Activated naive CD4-positive, alpha-beta T cell treated with anti-CD3 and anti-CD28 coated beads, Interleukin-2, amount 10 ng/mL, durations not matched to agents 7 days and 5 days (primary cell): ENCODE measurements at regions not wholly inside any gene's neighbourhood (a gene's known extent, or its start where the extent isn't known, plus 50 kb on each side); places are given as distances from the start of the nearest gene placed in this dataset.
"Not testable (repeated sequence)": the region's sequence is repeated elsewhere in the genome, so short reads cannot be mapped to it uniquely, and the experiment has no call there.

Source experiments
- CTCF ChIA-PET: fragments of 350-600 bp; sonication (Branson Sonifier 250); formaldehyde crosslinking; loops from one replicate; lab custom pipeline; 2021; ENCODE audit warnings: antibody characterized with exemption; lab: Charles Lee
- DNase-seq: peaks from one replicate; pipeline ENCODE4 v3.0.0-alpha.2; 2020
- H3K27ac Mint-ChIP-seq: one replicate; pipeline ENCODE4 v1.8.0; 2021; ENCODE audit warnings: mild to moderate bottlenecking, moderate library complexity, mixed read lengths
- H3K27me3 Mint-ChIP-seq: one replicate; pipeline ENCODE4 v1.8.0; 2021; ENCODE audit warnings: mild to moderate bottlenecking, mixed read lengths
- H3K36me3 Mint-ChIP-seq: one replicate; pipeline ENCODE4 v1.8.0; 2021; ENCODE audit warnings: mixed read lengths
- H3K4me1 Mint-ChIP-seq: one replicate; pipeline ENCODE4 v1.8.0; 2021; ENCODE audit warnings: mixed read lengths
- H3K4me3 Mint-ChIP-seq: one replicate; pipeline ENCODE4 v1.8.0; 2021; ENCODE audit warnings: mild to moderate bottlenecking, moderate library complexity, mixed read lengths
- H3K9me3 Mint-ChIP-seq: one replicate; pipeline ENCODE4 v1.8.0; 2021; ENCODE audit warnings: mixed read lengths

DNA sequence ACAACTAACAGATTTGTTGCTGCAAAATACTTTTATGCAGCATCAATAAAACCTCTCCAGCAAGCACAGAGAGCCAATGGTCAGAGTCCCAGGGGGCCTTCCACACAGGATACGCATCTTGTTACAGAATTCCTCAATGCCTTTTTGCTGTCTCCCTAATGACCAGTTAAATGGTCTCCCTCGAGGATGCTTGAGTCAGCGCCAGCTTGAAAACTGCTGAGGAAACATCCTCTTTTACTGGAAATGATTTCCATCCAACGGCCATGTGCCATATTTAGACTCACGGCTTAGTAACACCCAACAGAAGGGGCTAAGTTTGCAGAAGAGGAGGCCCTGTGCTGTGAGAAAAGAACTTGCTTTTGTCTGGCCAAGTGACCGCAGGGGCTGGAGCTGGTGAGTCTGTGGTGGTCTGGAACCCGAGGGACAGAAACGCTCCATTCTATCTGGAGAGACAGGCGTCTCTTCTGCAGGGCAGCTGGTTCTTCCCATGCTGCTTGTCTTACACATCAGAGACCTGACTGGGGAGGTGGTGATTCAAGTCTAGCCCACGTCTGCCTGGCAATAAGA, 496.4 kb downstream of the SETD4 start:
- Mint-ChIP-seq H3K4me3 (no peak overlapping the region), H3K9me3 (no peaks in the 10 kb centered on the region), H3K36me3 (no peaks in the 10 kb centered on the region), H3K4me1 (no peaks in the 10 kb centered on the region), H3K27ac (no peak overlapping the region), H3K27me3 (peaks cover 10% of the 10 kb centered on the region)
- CTCF ChIA-PET = interaction anchor here (0.8 kb wide), 1 partner anchor 52 kb away, joined by 3 read pairs; no protein-coding TSS in a partner anchor
- no peak for DNase-seq

DNA sequence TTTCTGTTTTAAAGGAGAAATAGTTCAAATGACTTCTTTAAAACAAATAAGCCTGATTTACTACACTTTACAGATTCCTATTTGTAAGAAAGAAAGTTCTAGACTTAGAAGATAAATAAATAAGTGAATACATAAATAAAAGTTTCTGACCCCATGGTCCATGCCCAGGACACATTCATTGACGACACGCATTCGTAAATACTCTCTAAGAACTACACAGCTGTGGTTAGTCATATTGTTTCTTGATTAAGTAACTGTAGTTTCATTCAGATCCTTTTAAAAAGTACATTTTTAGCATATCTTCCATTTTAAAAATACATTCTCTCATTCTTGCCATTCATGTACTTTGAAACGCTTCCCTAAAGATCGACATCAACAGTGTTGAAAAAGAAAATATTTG, 497.4 kb downstream of the SETD4 start:
- no peaks in the 10 kb centered on the region for H3K36me3 Mint-ChIP-seq
- H3K4me1 Mint-ChIP-seq = no peaks in the 10 kb centered on the region
- H3K9me3 Mint-ChIP-seq = no peaks in the 10 kb centered on the region
- H3K27me3 Mint-ChIP-seq = peaks cover 10% of the 10 kb centered on the region
- H3K4me3 Mint-ChIP-seq = no peak overlapping the region
- CTCF ChIA-PET = no interaction called here
- no peak overlapping the region for H3K27ac Mint-ChIP-seq
- DNase-seq = no peak

DNA sequence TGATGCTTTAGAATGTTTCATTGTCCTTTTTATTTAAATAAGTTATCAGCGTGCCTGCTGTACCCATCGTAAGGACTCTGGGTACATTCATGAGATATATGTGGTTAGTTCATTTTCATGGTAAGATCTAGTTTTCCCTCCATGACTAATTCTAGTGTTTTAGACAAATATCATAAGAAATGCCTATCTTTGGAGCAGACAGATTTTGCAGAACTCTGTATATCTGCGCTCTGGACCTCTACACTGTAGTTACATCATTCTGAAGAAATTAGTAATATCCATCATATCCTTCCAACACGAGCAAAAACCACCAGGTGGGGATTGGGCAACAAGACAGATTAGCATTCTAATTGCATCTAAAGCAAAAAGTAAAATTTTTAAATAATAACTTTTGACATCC, 499.2 kb downstream of the SETD4 start:
- CTCF ChIA-PET = no interaction called here
- no peaks in the 10 kb centered on the region for H3K4me1 Mint-ChIP-seq

DNA sequence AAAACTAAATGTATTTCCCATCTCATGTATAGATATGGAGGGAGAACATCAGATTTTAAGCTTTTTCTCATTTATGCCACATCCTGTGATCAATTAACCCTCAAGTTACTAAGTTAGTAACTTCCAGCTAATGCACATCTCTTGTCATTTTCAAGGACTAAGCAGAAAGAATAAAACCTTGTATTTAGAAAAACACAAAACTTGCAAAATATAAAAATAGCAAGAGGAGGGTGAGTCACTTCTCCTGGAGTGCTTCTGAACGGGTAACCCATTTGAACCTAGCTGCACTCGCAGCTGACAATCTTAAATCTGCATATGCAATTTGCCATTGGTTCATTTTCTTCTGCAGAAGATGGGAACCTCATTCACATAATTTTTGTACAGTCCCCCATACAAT, 500.5 kb downstream of the SETD4 start:
- Mint-ChIP-seq H3K27me3 (peaks cover 4% of the 10 kb centered on the region), H3K4me3 (no peak overlapping the region), H3K4me1 (no peaks in the 10 kb centered on the region), H3K27ac (no peak overlapping the region), H3K9me3 (no peaks in the 10 kb centered on the region), H3K36me3 (no peaks in the 10 kb centered on the region)
- CTCF ChIA-PET = no interaction called here
- no peak for DNase-seq

More for the DNA sequence above, 499.2 kb downstream of the SETD4 start:
- no peak for DNase-seq
- peaks cover 10% of the 10 kb centered on the region for H3K27me3 Mint-ChIP-seq
- no peak overlapping the region for H3K27ac Mint-ChIP-seq
- H3K4me3 Mint-ChIP-seq = no peak overlapping the region
- no peaks in the 10 kb centered on the region for H3K36me3 Mint-ChIP-seq
- H3K9me3 Mint-ChIP-seq = no peaks in the 10 kb centered on the region

DNA sequence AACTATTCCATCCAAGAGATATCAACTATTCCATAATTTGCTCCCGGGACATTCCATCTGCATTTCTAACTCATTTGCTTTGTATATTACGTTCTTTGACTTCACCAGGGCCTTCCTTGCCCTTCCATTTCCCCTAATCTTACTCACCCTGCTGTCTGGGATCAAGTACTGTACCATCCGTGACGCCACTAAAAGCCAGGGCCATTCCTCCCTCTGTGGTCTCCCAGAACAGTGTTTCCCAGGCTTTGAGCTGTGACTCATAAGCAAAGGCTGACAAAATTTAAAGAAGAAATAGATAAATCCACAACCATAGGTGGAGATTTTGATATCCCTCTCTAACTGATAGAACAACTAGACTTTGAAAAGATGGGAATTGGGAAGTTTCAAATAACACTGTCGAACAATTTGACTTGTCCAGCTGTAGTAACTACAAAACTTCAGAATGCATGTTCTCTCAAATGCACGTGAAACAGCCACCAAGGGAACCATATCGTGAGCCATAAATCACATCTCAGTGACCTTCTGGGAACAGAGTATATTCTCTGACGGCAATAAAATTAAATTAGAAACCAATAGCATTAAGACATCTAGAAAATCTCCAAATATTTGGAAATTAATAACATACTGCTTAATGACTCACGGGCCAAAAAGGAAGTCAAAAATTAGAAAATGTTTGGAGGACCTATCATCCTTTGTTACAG, 501.0 kb downstream of the SETD4 start:
- H3K9me3 Mint-ChIP-seq = no peaks in the 10 kb centered on the region
- H3K36me3 Mint-ChIP-seq = no peaks in the 10 kb centered on the region
- CTCF ChIA-PET = no interaction called here
- no peak for DNase-seq
- H3K27me3 Mint-ChIP-seq = peaks cover 4% of the 10 kb centered on the region
- H3K4me1 Mint-ChIP-seq = no peaks in the 10 kb centered on the region
- H3K4me3 Mint-ChIP-seq = no peak overlapping the region
- H3K27ac Mint-ChIP-seq = no peak overlapping the region

DNA sequence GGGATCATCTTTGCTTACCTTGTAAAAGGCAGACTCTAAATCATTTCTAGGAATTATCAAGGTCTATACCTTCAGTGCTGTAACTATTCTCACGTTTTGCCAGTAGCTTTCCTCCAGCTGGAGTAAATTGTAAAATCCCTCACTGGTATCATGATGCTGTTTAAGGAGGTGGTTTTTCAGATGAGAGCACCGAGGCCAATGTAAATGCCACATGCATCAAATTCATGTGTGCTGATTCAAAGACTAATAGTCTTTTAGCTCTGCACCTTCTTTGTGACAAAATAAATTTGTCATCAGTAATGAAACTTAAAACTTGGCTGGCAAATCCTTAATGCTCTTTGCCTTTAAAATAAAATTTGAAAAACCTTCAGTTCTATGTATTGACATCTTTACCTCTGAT, 503.8 kb downstream of the SETD4 start:
- H3K4me1 Mint-ChIP-seq = no peaks in the 10 kb centered on the region
- no peaks in the 10 kb centered on the region for H3K9me3 Mint-ChIP-seq
- no peak overlapping the region for H3K4me3 Mint-ChIP-seq
- H3K27ac Mint-ChIP-seq = no peak overlapping the region
- H3K36me3 Mint-ChIP-seq = no peaks in the 10 kb centered on the region
- CTCF ChIA-PET = no interaction called here
- no peak for DNase-seq
- peaks cover 4% of the 10 kb centered on the region for H3K27me3 Mint-ChIP-seq

DNA sequence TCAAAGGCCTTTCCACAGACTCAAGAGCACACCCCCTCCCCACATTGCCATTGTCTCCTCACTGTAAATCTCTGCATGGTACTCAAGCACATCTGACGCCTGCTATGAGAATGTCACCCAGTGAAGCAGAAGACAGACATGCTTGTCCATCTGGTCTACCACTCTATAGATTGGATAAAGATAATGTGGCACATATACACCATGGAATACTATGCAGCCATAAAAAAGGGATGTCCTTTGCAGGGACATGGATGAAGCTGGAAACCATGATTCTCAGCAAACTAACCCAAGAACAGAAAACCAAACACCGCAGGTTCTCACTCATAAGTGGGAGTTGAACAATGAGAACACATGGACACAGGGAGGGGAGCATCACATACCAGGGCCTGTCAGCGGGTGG, 503.4 kb upstream of the RUNX1 start:
- H3K9me3 Mint-ChIP-seq, H3K27me3 Mint-ChIP-seq, H3K36me3 Mint-ChIP-seq, H3K27ac Mint-ChIP-seq, CTCF ChIA-PET, H3K4me3 Mint-ChIP-seq, H3K4me1 Mint-ChIP-seq, DNase-seq: not testable (repeated sequence)

DNA sequence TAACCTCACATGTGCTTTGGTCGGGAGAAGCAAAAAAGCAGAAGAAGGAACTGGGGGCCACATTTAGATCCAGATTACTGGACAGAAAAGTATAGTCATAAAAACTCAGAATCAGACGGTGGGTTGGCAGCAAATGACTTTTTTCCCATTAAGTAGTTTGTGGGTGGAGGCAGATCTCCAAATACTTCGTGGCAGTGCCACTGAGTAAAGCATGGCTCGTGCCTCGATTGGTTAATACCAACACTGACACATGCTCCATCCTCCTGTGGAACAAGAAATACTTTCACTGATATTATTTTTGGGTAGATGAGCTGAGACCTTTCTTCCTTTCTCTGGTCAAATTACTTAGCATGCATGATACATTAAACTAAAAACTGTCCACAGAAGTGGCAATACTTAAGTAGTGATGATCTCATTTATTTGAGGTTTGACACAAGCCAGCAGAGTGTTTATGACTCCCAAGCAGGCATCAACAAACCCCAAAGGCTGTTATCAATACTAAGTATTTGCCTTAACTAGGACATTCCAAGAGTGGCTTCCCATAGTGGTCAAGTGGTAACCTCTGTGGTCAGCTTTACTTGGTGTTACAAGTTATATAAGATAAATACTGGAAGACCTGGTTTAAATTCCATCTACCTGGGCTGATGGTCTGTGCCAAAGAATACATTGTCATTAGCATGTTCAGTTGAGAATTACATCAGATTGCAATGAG, 500.0 kb upstream of the RUNX1 start:
- Mint-ChIP-seq H3K9me3 (no peaks in the 10 kb centered on the region), H3K27me3 (peaks cover 8% of the 10 kb centered on the region), H3K4me1 (no peaks in the 10 kb centered on the region), H3K36me3 (no peaks in the 10 kb centered on the region), H3K4me3 (no peak overlapping the region), H3K27ac (no peak overlapping the region)
- no peak for DNase-seq
- CTCF ChIA-PET = no interaction called here

DNA sequence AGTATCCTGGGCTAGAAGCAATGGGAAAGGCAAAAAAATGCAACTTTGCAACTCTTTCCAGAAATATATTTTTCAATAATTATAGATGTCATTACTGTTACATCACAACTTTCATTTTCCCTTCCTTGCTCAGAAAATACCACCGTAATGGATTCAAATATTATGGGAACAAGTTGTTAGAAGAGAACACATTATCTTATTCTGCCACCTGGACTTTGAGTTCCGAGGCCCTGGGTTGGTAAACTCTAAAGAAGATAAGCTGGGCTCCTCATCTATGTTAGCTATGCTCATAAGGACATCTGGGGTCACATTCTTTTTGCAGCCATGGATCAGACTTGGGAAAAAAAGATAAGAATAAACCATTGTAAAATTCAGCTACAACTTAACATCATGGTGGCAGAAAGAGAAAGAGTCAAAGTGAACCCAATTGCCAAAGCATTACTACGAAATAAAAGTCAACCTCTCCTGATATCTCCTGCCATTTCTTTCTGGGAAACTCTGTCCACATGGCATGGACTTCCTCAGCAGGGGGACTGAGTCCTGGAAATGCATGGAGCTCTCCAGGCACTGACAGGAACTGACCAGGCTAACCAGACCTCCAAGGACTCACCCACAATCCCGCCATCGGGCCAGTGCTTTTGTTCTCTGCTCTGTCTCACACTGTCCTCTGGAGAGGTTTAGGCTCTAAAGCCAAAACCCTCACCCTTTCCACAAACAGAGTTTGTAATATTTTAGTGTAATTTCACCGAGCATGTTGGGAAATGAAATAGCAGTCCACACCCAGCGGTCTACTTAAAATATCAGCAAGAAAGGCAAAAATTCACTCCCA, 499.1 kb upstream of the RUNX1 start:
- peaks cover 8% of the 10 kb centered on the region for H3K27me3 Mint-ChIP-seq
- no peak overlapping the region for H3K4me3 Mint-ChIP-seq
- H3K27ac Mint-ChIP-seq = no peak overlapping the region
- DNase-seq = no peak
- H3K4me1 Mint-ChIP-seq = no peaks in the 10 kb centered on the region
- H3K36me3 Mint-ChIP-seq = no peaks in the 10 kb centered on the region
- no peaks in the 10 kb centered on the region for H3K9me3 Mint-ChIP-seq
- CTCF ChIA-PET = no interaction called here

DNA sequence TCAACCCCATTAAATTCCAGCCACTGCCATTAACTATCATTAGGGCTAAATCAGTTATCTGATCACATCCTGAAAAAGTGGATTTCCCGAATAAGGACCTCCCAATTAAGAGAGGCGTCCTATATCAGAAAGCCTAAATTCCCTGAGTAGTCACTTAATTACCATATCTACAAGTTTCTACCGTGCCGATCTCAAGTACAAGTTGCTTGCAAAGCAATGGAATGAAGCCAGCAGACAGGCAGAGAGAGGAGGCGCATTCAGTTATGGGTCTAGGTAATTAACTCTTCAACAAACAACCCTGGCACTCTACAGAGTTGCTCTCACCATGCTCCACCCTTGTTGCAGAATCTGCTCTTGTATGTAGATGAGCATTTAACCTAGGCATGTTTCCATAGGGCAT, 494.6 kb upstream of the RUNX1 start:
- Mint-ChIP-seq H3K4me3 (no peak overlapping the region), H3K36me3 (no peaks in the 10 kb centered on the region), H3K4me1 (no peaks in the 10 kb centered on the region), H3K27me3 (peaks cover 11% of the 10 kb centered on the region), H3K27ac (no peak overlapping the region), H3K9me3 (no peaks in the 10 kb centered on the region)
- DNase-seq = no peak
- CTCF ChIA-PET = no interaction called here

DNA sequence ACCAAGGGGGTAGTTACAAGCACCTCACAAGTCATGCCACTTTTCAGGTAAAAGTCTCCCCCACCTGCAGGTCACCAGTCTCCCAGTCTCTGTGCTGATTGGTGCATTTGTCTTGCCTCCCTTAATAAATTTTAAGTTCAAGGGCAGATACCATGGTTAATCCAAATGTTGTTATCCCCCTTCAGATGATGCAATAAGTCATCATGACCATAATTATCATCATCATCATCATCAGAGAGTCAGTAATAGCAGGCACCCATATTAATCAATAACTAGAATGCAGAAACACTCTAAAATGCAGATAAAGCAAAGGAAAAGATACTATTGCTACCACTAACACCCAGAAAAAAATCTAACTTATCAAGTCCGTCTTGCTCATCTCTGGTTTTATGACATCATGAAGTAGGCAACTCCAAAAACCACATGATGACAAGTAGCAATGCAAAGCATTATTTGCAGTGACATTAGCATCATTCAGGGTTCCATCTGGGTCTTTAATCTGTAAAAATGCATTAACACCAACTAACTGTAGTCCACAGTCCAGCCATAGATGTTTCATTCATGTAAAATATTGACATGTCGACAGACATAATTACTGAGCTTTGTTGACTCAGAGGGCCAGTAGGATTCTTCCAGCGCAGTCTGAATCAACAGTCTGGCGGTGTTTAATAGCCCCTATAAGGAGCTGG, 492.0 kb upstream of the RUNX1 start:
- H3K4me1 Mint-ChIP-seq = no peaks in the 10 kb centered on the region
- no peak overlapping the region for H3K27ac Mint-ChIP-seq
- no peak for DNase-seq
- no peak overlapping the region for H3K4me3 Mint-ChIP-seq
- peaks cover 6% of the 10 kb centered on the region for H3K27me3 Mint-ChIP-seq
- H3K9me3 Mint-ChIP-seq = peaks cover 5% of the 10 kb centered on the region
- CTCF ChIA-PET = no interaction called here
- peaks cover under 1% of the 10 kb centered on the region for H3K36me3 Mint-ChIP-seq

DNA sequence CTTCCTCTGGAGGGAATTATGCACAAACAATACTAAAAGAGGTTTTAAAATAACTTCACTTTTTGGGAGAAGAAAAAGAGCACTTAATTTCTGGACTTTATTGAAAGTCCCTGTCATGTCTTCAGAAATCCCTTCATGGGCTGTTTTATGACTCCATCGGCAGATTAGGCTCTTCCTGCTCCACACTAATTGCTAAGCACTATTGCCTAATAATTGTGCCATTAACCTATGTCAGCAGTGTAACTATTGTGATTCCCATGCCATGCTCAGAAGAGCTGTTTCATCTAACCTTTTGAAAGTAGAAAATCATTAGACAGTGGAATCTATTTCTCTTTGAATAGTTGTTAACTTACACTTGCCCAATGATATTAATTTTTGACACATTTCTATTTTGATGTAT, 489.3 kb upstream of the RUNX1 start:
- Mint-ChIP-seq H3K4me3 (no peak overlapping the region), H3K4me1 (no peaks in the 10 kb centered on the region), H3K36me3 (peaks cover 2% of the 10 kb centered on the region), H3K27me3 (peaks cover 6% of the 10 kb centered on the region), H3K27ac (no peak overlapping the region), H3K9me3 (peaks cover 13% of the 10 kb centered on the region)
- no peak for DNase-seq
- CTCF ChIA-PET = no interaction called here

DNA sequence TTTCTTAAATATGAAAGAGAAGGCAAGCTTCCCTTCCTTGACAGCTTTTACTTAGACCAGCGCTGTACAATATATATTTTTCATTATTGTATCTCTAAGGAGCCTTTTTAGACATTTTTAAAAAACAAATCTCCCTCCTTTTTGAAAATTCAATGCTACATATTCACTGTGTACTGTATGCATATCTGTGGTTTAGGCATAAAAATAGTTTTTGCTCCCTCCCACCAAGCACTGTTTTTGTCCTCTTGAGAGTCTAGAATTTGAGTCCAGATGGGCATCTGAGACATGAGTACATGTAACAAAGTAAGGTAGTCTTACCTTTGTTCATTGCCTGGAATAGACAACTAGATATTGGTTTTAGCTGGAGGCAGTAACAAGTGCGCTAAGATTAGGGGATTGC, 488.5 kb upstream of the RUNX1 start:
- peaks cover 2% of the 10 kb centered on the region for H3K27me3 Mint-ChIP-seq
- H3K9me3 Mint-ChIP-seq = peaks cover 13% of the 10 kb centered on the region
- CTCF ChIA-PET = no interaction called here
- H3K4me1 Mint-ChIP-seq = no peaks in the 10 kb centered on the region
- DNase-seq = no peak
- H3K36me3 Mint-ChIP-seq = peaks cover 2% of the 10 kb centered on the region
- H3K27ac Mint-ChIP-seq = no peak overlapping the region
- no peak overlapping the region for H3K4me3 Mint-ChIP-seq

DNA sequence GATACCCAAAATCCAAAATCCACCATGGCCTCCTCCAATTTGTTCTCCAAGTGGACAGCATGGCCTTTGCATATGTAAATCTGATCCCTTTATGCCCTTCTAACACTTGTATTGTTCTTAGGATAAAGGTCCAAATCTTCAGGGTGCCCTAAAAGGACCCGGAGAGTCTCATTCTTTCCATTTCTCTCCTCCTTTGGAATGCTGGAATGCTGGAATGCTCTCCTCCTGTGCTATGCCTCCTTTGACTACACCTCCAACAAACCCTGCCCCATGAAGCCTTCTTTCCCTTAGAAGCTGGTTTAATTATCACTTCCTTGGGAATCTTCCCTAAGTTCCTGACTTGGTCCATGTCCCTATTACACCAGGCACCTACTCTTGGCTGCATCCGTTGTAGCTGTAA, 484.8 kb upstream of the RUNX1 start:
- CTCF ChIA-PET = no interaction called here
- Mint-ChIP-seq H3K4me3 (no peak overlapping the region), H3K36me3 (peaks cover 2% of the 10 kb centered on the region), H3K4me1 (peaks cover 16% of the 10 kb centered on the region), H3K27me3 (no peaks in the 10 kb centered on the region), H3K27ac (no peak overlapping the region), H3K9me3 (peaks cover 13% of the 10 kb centered on the region)
- no peak for DNase-seq
